ENCODE measurements at regions not wholly inside any gene's neighbourhood (a gene's known extent, or its start where the extent isn't known, plus 50 kb on each side); places are given as distances from the start of the nearest gene placed in this dataset.

DNA sequence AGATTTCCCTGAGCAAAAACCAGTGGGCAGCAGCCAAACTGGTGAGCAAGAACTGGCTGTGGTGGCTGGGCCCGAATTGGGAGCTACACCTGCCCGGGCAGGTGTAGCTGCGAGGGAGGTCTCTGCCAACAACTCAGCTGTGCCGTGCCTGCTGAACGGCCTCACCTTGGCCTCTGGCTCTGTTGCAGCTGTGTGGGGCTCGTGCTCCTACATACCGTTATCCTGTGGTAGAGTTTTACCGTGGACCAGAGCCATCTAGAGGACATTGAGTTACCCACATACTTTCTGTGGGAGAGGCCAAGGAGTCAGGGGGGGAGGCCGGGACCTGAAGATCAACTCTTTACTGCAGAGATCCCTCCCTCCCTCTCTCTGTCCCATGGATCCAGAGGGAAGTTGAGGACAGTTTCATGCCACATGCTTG is 113.2 kb downstream of the TM9SF2 start (continued):
- no peak for TF ChIP-seq ZXDC (CRISPR knock-in tag; IDR thresholded peaks at IDR 0.05)
- TF ChIP-seq MXI1 (IDR thresholded peaks at IDR 0.05; ENCODE audit: borderline replicate concordance, low read depth, low read length): peak; percentile 18; the same call in 1 of the 3 replicates
- TF ChIP-seq ZFX (CRISPR knock-in tag; IDR thresholded peaks at IDR 0.05; ENCODE audit: low read depth): peak; percentile 32; the same call in 1 of the 2 replicates
- TF ChIP-seq, protein P1, sequence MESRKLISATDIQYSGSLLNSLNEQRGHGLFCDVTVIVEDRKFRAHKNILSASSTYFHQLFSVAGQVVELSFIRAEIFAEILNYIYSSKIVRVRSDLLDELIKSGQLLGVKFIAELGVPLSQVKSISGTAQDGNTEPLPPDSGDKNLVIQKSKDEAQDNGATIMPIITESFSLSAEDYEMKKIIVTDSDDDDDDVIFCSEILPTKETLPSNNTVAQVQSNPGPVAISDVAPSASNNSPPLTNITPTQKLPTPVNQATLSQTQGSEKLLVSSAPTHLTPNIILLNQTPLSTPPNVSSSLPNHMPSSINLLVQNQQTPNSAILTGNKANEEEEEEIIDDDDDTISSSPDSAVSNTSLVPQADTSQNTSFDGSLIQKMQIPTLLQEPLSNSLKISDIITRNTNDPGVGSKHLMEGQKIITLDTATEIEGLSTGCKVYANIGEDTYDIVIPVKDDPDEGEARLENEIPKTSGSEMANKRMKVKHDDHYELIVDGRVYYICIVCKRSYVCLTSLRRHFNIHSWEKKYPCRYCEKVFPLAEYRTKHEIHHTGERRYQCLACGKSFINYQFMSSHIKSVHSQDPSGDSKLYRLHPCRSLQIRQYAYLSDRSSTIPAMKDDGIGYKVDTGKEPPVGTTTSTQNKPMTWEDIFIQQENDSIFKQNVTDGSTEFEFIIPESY (CRISPR knock-in tag; IDR thresholded peaks at IDR 0.05): 0 out of 2 replicates have a peak, but pooled peaks have one; percentile 17
- TF ChIP-seq ZFYVE20 (CRISPR knock-in tag; IDR thresholded peaks at IDR 0.05; ENCODE audit: borderline replicate concordance, low read depth): no peak
- TF ChIP-seq SMC3 (IDR thresholded peaks at IDR 0.05; ENCODE audit: low read length): peak; percentile 66
- TF ChIP-seq ZNF230 (CRISPR knock-in tag; IDR thresholded peaks at IDR 0.05): no peak
- 0 out of 2 replicates have a peak, but pooled peaks have one; percentile 29 for TF ChIP-seq ZNF292 (CRISPR knock-in tag; IDR thresholded peaks at IDR 0.05; ENCODE audit: borderline replicate concordance, low read depth)
- TF ChIP-seq XRCC5 (optimal IDR thresholded peaks at IDR 0.05; ENCODE audit: low read length): peak; percentile 51
- peak; percentile 75 for TF ChIP-seq RARA (CRISPR knock-in tag; IDR thresholded peaks at IDR 0.05)
- TF ChIP-seq ZBTB46 (CRISPR knock-in tag; IDR thresholded peaks at IDR 0.05; ENCODE audit: borderline replicate concordance): no peak
- TF ChIP-seq ZNF563 (CRISPR knock-in tag; IDR thresholded peaks at IDR 0.05): no peak
- TF ChIP-seq, protein P2, sequence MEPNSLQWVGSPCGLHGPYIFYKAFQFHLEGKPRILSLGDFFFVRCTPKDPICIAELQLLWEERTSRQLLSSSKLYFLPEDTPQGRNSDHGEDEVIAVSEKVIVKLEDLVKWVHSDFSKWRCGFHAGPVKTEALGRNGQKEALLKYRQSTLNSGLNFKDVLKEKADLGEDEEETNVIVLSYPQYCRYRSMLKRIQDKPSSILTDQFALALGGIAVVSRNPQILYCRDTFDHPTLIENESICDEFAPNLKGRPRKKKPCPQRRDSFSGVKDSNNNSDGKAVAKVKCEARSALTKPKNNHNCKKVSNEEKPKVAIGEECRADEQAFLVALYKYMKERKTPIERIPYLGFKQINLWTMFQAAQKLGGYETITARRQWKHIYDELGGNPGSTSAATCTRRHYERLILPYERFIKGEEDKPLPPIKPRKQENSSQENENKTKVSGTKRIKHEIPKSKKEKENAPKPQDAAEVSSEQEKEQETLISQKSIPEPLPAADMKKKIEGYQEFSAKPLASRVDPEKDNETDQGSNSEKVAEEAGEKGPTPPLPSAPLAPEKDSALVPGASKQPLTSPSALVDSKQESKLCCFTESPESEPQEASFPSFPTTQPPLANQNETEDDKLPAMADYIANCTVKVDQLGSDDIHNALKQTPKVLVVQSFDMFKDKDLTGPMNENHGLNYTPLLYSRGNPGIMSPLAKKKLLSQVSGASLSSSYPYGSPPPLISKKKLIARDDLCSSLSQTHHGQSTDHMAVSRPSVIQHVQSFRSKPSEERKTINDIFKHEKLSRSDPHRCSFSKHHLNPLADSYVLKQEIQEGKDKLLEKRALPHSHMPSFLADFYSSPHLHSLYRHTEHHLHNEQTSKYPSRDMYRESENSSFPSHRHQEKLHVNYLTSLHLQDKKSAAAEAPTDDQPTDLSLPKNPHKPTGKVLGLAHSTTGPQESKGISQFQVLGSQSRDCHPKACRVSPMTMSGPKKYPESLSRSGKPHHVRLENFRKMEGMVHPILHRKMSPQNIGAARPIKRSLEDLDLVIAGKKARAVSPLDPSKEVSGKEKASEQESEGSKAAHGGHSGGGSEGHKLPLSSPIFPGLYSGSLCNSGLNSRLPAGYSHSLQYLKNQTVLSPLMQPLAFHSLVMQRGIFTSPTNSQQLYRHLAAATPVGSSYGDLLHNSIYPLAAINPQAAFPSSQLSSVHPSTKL (CRISPR knock-in tag; IDR thresholded peaks at IDR 0.05): peak; percentile 37; the same call in 1 of the 2 replicates
- TF ChIP-seq NR2F6 (IDR thresholded peaks at IDR 0.05): peak; percentile 45; the same call in 1 of the 2 replicates
- peak; percentile 67 for TF ChIP-seq NR2F6 (CRISPR knock-in tag; IDR thresholded peaks at IDR 0.05)
- no peak for TF ChIP-seq MIER3 (CRISPR knock-in tag; IDR thresholded peaks at IDR 0.05; ENCODE audit: borderline replicate concordance)
- no peak for TF ChIP-seq ZNF367 (CRISPR knock-in tag; IDR thresholded peaks at IDR 0.05; ENCODE audit: borderline replicate concordance)
- TF ChIP-seq, protein P3, sequence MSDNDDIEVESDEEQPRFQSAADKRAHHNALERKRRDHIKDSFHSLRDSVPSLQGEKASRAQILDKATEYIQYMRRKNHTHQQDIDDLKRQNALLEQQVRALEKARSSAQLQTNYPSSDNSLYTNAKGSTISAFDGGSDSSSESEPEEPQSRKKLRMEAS (IDR thresholded peaks at IDR 0.05): peak; percentile 51; the same call in 1 of the 2 replicates
- TF ChIP-seq TEAD3 (CRISPR knock-in tag; optimal IDR thresholded peaks at IDR 0.05; ENCODE audit: borderline replicate concordance): peak; percentile 85
- peak; percentile 42 for TF ChIP-seq SALL1 (CRISPR knock-in tag; IDR thresholded peaks at IDR 0.05)
